GM21367 (cell line): ENCODE measurements at regions not wholly inside any gene's neighbourhood (a gene's known extent, or its start where the extent isn't known, plus 50 kb on each side); places are given as distances from the start of the nearest gene placed in this dataset.

Source experiments
- ATAC-seq: cut with Tn5 transposase; IDR thresholded peaks from one replicate; pipeline ENCODE4 v1.9.1; 2021; ENCODE audit not compliant: unreplicated experiment

DNA sequence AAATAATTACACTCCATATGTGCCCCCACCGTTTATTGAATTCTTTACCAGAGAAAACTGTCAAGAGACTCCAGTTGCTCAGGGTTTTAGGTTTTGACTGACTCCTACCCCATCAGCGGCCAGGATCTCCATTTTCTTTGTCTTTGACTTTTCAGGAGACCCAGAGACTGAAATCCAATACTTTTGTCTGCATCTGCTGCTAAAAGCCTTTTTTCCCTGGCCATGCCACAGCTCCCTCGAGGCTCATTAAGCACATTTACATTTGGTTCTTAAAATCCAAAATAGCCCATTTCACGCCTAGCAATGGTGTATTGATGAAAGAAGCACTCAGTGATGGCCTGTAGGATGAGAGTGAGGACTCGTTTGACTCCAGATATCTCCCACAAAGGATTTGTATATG lies 332.6 kb upstream of the ACVR2A start:
- no peak for ATAC-seq

- ATAC-seq = no peak
Measured at GRCh38 chr2:147511491-147511948, 333.3 kb upstream of the ACVR2A start.

GRCh38 chr2:147509821-147510220 lies 335.0 kb upstream of the ACVR2A start:
- ATAC-seq = no peak

DNA sequence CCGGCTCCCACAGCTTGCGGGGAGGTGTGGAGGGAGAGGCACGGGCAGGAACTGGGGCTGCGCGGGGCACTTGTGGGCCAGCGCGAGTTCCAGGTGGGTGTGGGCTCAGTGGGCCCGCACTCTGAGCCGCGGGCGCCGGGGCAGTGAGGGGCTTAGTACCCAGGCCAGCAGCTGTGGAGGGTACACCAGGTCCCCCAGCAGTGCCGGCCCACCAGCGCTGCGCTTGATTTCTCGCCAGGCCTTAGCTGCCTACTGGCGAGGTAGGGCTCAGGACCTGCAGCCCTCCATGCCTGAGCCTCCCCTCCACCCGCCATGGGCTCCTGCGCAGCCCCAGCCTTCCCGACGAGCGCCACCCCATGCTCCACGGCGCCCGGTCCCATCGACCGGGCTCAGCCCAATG lies 337.9 kb upstream of the ACVR2A start:
- ATAC-seq = no peak

DNA sequence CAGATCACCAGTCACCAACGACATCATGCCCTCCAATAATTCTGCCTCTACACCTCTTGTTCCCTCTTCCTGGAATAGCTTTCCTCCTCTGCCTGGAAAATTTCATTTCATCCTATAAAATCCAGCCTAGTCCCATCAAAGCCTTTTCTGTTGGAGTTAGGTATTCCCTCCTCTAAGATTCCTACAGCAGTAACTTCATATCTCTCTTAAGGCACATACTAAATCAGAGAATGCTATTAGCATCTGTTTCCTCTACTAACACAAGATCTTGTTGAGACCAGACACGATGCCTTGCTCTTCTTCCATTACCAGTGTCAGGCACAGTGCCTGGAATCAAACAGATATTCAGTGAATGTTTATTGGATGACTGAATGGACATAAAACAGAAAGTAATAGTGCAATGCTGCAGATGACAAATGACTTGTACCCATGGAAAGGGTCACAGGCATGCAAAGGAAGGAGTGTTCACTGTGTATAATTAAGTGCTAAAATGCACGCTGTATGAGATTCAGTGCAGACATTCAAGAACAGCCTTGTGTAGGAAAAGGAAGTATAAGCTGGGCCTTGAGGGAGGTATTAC lies 342.0 kb upstream of the ACVR2A start:
- no peak for ATAC-seq

GRCh38 chr2:147501968-147502367 lies 342.9 kb upstream of the ACVR2A start:
- no peak for ATAC-seq

GRCh38 chr2:147500819-147501395 lies 343.9 kb upstream of the ACVR2A start:
- no peak for ATAC-seq

DNA sequence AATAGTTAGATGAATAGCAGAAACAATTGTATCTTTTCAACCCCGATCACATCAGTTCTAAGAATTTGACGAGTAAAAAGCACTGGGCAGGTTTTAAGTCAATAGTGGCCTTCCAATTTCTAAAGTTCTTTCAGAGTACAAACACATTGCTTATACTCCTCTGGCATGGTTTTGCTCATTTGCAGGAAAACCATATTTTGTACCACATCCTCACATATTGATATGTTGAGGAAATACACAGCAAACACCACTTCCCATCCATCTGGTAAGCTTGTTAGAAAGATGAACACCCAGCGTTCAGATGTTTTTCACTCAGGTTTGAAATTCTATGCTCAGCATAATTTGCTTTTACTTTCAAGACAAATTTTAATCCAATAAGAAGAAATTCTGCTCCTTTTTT lies 344.6 kb upstream of the ACVR2A start:
- no peak for ATAC-seq

DNA sequence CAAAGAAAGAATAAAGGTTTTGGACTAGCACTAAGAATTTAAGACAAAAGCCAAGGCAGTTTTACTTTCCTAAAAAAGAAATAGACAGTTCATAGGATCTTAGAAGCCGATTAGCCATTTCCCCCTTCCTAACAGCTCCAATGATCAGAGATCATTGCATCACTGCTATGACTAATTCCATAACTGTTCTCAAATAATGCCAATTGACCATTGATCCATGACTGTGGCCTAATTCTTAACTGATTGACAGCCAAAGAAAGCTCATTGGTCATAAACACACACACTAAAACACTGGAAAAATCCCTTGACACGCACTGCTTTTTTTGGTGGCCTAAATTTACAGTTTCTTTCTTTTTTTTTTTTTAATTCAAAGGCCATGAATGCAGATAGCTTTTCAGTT lies 345.0 kb upstream of the ACVR2A start:
- no peak for ATAC-seq

DNA sequence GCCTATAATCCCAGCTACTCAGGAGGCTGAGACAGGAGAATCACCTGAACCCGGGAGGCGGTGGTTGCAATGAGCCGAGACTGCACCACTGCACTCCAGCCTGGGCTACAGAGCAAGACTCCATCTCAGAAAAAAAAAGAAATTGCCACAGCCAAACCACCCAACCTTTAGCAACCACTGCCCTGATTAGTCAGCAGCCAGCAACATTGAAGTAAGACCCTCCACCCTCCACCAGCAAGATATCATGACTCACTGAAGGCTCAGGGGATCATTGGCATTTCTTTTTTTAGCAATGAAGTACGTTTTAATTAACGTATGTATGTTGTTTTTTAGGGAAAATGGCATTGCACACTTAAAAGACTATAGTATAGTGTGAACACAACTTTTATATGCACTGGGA lies 349.1 kb upstream of the ACVR2A start:
- no peak for ATAC-seq

DNA sequence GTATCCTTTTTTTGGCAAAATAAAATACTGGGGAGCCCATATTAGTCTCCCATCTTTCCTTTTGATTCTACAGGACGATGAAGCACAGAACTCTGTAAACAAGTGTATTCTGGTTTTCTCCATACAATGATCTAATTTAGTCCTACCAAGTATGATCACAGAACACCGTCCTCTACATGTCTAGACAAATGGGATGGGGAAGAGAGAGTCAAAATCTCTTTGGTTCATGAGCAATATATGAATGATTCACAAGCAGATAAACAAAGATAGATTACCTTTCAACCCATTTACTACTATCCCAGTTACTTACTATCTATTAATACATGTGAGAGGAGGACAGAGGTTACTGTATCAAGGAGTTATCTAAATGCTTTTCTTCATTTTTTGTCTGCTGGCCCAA lies 352.4 kb upstream of the ACVR2A start:
- no peak for ATAC-seq

DNA sequence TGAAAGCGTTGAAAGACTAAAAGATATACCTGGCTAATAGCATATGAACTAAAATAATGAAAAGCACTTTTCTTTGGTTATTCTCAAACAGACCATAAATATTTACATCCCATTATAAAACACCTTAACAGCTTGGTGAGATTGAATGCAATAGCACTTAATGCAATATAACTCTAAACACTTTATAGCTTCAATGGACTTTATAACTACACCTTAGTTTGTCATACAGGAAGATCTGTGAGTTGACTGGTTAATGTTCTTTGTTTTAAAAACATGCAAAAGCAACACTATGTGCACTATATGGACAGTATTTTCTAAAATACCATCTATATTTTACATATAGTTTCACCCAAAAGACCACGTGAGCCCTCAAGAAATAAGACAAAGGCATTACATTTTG lies 353.3 kb upstream of the ACVR2A start:
- ATAC-seq = no peak

DNA sequence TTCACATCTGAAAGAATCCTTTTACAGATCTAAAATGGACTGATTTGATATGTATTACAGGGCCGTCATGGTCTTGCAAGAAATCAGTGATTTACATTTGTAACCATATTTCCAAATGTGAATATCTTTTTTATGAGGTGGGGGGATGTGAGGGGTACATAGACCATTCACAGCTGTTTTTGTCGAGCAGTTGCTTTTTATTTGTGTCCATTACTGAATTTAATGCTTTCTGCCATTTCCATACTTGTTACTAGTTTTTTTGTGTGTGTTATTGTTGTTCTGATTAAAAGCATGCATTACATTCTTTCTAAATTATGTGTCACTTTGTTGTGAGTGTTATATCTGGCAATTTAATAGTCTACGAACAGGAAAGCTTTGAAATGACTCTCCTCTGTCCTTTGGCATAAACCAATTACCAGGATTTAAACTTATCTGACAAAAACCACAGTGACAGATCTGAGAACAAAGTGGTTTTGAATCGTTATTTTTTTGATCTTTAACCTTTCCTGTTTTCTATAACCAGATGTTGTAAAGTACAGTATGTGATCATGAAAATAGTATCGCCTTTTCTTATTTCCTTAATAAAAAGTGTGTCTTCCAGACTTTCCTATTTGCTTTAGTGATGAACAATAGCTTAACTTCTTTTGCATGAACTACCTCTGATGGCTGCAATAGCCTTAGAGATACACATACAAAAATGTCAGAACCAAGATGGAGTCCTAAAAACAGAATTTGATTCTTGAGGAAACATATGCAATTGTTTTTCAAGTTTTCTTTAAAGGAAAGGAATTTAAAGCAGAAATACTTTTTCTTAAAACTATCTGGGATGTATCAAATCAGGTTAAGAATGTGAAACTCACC lies 354.2 kb upstream of the ACVR2A start:
- ATAC-seq = no peak

DNA sequence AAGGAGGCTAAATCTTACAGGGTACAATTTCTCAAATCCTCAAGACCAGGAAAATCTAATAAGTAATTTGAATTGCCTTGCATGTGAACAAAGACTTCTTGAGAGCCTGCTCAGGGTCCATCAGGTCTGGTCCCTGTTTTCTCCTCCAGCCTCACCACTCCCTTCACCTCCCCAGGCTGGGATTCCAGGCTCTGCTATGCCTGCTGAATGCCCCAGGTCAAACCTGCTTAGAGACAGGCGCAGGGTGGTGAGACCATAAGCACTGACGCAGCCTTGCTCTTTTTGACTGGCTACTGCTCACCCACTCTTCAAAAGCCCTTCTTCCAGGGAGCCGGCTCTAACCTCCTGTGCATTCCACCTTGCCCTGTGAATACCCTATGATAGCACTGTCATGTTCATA lies 356.4 kb upstream of the ACVR2A start:
- no peak for ATAC-seq

- no peak for ATAC-seq
Measured at GRCh38 chr2:147487978-147488289, 356.9 kb upstream of the ACVR2A start.

GRCh38 chr2:147487286-147487977 lies 357.4 kb upstream of the ACVR2A start:
- no peak for ATAC-seq

- no peak for ATAC-seq
Measured at GRCh38 chr2:147485210-147485851, 359.5 kb upstream of the ACVR2A start.

- no peak for ATAC-seq
Measured at GRCh38 chr2:147483911-147484310, 360.9 kb upstream of the ACVR2A start.

- no peak for ATAC-seq
Measured at GRCh38 chr2:147482916-147483669, 361.7 kb upstream of the ACVR2A start.

DNA sequence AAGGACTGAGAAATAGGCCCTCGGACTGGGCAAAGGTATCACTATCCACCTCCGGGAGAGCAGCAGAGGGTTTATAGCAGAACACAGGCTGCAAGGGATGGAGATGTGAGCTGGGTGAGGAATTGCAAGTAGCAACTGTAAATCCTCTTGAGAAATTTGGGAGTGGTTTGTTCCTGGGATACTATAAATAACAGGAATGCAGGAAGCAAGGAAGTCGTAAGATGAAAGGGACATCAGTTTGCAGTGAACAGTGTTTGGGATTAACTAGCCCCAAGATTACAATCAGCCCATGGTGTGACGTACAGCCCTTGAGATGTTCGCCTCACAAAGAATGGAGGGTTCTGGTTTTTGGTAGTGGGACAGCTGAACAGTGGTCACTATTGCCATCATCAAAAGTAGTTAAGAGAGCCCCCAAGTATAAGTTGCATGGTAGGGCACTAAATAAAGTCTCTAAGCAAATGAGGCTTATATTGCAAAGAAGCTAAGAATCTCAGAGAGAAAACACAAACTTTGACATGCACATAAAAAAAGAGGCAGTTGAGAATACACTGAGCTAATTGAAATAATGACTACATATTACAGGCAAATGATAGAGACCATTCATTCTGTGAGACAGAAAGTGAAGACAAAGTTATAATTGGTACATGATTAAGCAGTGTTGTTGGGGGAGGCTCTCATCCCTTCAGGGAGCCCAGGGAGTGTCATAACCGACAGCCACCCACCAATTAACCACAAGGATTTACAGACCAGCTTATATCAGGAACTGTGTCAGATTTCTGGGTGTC lies 362.5 kb upstream of the ACVR2A start:
- ATAC-seq = no peak
